Embryonic facial prominence (tissue), 1 donor: ENCODE measurements at regions not wholly inside any gene's neighbourhood (a gene's known extent, or its start where the extent isn't known, plus 50 kb on each side); places are given as distances from the start of the nearest gene placed in this dataset.

Source experiments
- DNase-seq: peaks from one replicate; pipeline ENCODE4 v3.0.0-alpha.2; 2016; ENCODE audit errors: extremely low spot score

- no peak for DNase-seq
Measured at GRCh38 chr4:24287096-24287495, 297.3 kb downstream of the DHX15 start.

GRCh38 chr4:24285759-24286158 is 298.6 kb downstream of the DHX15 start:
- no peak for DNase-seq

GRCh38 chr4:24282446-24282845 is 301.9 kb downstream of the DHX15 start:
- no peak for DNase-seq

- no peak for DNase-seq
Measured at GRCh38 chr4:24279911-24280375, 304.4 kb downstream of the DHX15 start.

GRCh38 chr4:24279469-24279868 is 304.9 kb downstream of the DHX15 start:
- DNase-seq: no peak

GRCh38 chr4:24278693-24279092 is 305.7 kb downstream of the DHX15 start:
- DNase-seq: no peak

GRCh38 chr4:24274381-24274941 is 309.9 kb downstream of the DHX15 start:
- DNase-seq: no peak

- DNase-seq: no peak
Measured at GRCh38 chr4:24273136-24273535, 311.2 kb downstream of the DHX15 start.

GRCh38 chr4:24266951-24267722 is 317.2 kb downstream of the DHX15 start:
- no peak for DNase-seq

GRCh38 chr4:24265989-24266388 is 318.4 kb downstream of the DHX15 start:
- DNase-seq: no peak

- no peak for DNase-seq
Measured at GRCh38 chr4:24262616-24263015, 321.7 kb downstream of the DHX15 start.

GRCh38 chr4:24262084-24262483 is 322.3 kb downstream of the DHX15 start:
- no peak for DNase-seq

GRCh38 chr4:24260923-24261564 is 323.3 kb downstream of the DHX15 start:
- DNase-seq: no peak

GRCh38 chr4:24260133-24260715 is 324.1 kb downstream of the DHX15 start:
- DNase-seq: no peak

- no peak for DNase-seq
Measured at GRCh38 chr4:24256547-24256946, 327.8 kb downstream of the DHX15 start.

- no peak for DNase-seq
Measured at GRCh38 chr4:24256066-24256465, 328.3 kb downstream of the DHX15 start.

- no peak for DNase-seq
Measured at GRCh38 chr4:24252121-24252520, 332.2 kb downstream of the DHX15 start.

GRCh38 chr4:24251589-24251988 is 332.8 kb downstream of the DHX15 start:
- no peak for DNase-seq

- DNase-seq: no peak
Measured at GRCh38 chr4:24249972-24250371, 334.4 kb downstream of the DHX15 start.

GRCh38 chr4:24248674-24249630 is 335.4 kb downstream of the DHX15 start:
- DNase-seq: no peak

GRCh38 chr4:24245491-24245820 is 338.9 kb downstream of the DHX15 start:
- no peak for DNase-seq
